GM19438 (cell line): ENCODE measurements at regions not wholly inside any gene's neighbourhood (a gene's known extent, or its start where the extent isn't known, plus 50 kb on each side); places are given as distances from the start of the nearest gene placed in this dataset.

Source experiments
- ATAC-seq: cut with Tn5 transposase; IDR thresholded peaks from one replicate; pipeline ENCODE4 v1.9.1; 2021; ENCODE audit warnings: low read depth; ENCODE audit not compliant: unreplicated experiment

DNA sequence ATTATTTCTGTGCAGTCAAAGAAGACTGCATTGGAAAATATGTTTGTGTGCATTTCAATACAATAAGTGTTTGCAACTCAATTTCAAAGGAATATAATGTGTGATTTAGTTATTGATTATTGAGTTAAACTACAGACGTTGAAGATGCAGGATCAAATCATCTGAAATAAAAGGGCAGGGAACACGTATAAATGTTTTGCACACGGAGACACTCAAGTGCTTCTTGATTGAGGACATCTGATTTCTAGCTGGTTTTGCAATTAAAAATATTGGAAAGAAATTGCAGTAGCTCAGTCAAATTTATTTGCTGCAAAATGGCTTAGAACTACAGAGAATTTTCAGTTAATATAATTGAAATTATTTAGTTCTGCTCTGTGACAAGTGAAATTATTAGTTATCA lies 412.7 kb downstream of the UTRN start:
- no peak for ATAC-seq

DNA sequence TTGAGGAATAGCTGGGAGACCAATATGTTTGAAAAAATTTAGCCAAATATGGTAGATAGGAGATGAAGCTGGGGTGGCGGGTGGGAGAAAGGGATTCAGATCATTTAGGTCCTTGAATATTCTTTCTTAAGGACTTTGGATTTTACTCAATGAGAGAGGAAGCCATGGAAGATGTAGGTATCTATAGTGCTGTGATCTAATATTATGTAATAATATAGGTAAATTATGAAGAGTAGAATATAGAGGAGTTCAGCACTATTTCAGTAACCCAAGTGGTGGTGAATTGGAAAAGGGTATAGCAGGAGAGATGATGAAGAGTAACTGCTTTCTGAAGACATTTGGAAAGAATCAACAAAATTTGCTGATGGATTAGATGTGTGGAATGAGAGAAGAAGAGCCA lies 417.6 kb downstream of the UTRN start:
- no peak for ATAC-seq

DNA sequence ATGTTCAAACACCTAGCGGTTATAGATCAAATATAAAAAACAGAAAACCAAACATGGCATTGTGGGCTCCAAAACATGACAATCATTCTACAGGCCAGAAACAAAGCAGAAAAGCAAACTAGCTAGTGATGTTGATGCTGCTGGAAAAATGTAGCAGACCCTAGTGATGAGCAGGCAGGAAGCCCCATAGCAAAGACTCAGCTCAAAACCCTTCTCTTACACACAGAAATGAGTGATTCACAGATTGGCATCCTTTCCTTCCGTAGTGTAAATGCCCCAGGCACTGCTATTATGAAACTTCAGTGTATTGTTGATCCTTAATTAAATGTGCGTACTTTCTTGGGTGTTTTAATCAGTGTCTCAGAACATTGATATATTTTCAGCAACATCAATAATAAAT lies 425.1 kb downstream of the UTRN start:
- ATAC-seq, result no peak

DNA sequence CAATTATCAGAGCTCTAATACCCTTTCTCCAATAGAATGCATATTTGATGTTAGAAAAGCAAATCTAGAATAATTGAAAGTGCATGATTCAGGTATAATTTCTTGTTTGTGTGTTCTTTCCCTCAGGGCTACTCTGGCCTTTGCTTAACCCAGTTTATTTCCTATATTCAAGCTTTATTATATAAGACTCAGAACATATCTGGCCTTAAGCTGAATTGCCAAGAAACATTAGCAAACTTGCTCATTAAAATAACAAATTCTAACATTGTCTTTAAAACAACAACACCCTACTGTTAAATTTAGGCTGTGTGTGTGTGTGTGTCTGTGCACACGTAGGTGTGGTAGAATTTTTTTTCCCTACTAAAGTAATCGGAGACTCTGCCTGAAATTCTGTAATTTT lies 426.5 kb downstream of the UTRN start:
- no peak for ATAC-seq

DNA sequence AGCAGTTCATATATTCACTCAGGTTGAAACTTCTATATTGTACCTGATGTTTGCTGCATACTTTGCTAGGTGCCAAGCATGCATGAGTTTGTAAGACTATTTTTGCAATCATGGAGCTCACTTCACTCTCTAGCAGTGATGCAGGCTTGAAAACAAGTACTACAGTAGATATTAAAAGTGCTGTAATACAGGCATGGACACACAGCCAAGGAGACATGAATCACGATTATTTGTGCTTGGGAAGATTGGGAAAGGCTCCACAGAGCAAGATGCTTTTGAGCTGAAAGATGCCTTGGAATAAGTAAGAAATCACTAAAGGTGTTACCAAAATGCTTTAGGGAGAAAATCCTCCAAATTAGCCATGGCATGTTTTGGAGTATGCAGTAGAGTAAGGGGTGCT lies 427.4 kb downstream of the UTRN start:
- no peak for ATAC-seq

DNA sequence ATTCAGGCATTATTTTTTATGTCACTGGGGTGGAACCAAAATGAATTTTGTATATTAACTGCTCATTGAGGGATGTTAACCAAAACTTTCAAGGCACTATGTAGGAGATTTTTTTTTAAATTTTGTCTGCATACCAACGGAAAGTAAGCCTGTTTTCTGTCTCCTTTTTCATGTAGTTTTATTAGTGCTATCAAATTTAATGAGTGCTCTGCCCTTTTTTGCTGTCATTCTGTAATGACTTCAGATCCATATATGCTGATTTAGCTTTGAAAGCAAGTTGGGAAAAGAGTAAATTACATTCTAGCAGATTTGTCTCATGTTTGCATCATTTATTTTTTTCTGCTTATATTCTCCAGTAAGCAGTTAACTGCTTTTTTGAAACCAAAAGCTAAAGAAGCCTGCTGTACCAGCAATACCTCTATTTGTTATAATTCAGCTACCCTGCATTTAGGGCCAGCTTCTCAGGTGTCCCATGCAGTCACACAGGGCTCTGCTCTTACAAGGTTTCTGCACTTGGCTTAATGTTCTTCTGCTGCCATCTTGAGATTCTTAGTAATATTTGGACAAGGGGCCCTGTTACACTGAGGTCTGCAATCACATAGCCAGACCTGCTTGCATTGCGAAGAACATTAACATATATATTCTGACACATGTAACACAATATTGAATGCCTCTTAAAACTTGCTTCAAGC lies 429.0 kb downstream of the UTRN start:
- ATAC-seq, result no peak

DNA sequence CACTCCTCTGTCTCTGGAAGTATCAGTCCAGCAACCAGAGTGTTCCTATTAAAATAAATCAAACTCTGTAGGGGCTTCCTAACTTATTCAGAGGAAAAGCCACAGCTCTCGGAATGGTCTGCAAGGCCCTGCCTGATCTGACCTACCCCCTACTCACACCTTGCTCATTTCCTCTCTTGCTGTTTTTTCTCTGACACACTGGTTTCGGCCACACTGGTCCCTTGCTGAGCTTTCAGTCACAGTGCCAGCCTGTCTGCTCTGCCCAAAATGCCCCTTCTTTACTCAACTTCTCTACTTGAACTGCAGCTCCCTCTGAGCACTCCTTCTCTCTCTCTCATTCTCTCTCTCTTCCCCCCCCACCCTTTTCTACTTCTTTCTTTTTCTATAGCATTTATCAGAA lies 430.2 kb downstream of the UTRN start:
- ATAC-seq, result no peak

DNA sequence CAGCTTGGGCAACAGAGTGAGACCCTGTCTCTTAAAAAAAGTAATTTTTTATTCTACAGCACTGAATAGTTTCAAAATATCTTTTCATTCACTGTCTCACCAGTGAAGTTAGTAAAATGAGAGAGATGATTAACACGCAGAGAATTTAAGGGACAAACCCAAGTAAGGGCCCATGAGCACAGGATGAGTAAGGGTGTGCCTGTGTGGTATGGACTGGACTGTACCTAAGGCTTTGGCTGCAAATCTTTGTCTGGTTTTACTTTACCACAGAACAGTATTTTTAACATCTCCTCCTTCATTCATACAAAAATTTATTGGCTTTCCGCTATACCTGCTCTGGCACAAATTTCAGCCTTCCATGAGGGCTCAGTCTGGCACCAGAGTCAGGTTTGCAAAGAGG lies 433.3 kb downstream of the UTRN start:
- ATAC-seq, result no peak

DNA sequence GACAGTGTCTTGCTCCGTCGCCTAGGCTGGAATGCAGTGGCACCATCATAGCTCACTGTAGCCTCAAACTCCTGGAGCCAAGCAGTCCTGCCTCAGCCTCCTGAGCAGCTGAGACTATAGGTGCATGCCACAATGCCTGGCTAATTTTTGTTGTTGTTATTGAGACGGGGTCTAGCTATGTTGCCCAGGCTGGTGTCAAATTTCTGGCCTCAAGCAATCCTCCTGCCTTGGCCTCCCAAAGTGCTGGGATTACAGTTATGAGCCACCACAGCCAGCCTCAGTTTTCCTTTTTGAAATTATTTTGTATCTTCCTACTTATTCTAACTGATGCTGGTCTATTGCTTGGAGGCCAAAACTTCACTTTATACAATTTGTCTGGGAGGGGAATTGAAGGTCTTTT lies 436.1 kb downstream of the UTRN start:
- ATAC-seq, result no peak

DNA sequence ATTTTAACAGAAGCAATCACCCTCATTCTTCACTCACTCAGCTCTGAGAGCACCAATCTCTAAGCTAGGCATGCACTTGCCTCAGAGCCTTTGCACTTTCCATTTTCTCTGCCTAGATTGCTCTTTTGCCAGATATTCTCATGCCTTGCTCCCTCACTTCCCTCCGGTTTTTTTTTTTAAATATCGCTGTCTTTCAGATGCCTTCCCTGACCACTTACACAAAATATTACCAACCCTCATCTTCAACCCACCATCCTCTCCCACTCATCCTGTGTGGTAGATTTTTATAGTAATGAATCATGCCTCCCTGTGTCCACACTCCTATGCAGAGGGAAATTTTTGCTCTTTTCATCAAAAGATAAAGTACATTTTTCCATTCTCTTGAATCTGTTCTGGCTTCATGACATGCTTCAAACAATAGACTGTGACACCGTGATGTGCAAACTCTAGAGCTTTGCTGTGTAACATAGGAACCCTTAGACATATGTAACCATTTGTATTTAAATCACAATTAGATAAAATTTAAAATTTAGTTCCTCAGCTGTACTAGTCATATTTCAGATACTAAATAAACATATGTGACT lies 437.1 kb downstream of the UTRN start:
- no peak for ATAC-seq

DNA sequence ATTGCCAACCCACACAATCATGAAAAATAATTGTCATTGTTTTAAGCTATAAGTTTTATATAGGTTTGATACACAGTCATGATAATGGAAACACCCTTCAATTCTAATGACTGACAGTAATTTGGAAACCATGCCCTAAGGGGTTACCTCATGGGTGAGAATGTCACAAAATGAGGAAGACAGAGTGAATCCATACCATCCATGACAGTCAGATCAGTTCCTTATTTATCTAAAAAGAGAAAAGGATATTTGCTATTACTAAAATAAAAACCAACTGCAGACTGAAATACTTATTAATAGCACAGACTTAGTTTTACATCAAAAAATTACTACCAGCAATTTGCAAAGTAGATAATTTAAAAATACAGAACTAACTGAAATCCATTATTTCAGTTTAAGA lies 437.8 kb downstream of the UTRN start:
- no peak for ATAC-seq

DNA sequence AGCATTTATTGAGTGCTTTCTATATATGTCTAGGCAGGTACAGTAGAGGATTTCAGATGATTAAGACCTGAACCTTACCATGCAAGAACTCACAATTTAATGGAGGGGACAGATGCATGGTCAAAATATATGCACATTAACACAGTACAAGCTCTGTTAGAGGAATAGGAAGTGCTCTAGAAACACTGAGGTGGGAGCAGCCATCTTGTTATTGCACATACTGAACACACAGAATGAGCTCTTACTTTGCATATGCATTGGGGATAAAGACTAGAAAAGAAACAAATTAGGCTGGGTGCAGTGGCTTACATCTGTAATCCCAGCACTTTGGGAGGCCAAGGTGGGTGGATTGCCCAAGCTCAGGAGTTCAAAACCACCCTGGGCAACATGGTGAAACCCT lies 438.3 kb downstream of the UTRN start:
- no peak for ATAC-seq

DNA sequence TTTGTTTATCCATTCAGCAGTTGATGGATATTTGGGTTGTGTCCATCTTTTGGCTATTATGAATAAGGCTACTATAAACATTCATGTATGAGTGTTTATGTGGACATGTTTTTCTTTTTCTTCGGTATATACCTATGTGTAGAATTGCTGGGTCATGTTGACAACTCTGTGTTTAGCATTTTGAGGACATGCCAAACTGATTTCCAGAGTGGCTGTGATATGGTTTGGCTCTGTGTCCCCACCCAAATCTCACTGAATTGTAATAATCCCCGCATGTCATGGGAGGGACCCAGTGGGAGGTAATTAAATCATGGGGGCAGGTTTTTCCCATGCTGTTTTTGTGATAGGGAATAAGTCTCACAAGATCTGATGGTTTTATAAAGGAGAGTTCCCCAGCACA lies 439.7 kb downstream of the UTRN start:
- no peak for ATAC-seq

DNA sequence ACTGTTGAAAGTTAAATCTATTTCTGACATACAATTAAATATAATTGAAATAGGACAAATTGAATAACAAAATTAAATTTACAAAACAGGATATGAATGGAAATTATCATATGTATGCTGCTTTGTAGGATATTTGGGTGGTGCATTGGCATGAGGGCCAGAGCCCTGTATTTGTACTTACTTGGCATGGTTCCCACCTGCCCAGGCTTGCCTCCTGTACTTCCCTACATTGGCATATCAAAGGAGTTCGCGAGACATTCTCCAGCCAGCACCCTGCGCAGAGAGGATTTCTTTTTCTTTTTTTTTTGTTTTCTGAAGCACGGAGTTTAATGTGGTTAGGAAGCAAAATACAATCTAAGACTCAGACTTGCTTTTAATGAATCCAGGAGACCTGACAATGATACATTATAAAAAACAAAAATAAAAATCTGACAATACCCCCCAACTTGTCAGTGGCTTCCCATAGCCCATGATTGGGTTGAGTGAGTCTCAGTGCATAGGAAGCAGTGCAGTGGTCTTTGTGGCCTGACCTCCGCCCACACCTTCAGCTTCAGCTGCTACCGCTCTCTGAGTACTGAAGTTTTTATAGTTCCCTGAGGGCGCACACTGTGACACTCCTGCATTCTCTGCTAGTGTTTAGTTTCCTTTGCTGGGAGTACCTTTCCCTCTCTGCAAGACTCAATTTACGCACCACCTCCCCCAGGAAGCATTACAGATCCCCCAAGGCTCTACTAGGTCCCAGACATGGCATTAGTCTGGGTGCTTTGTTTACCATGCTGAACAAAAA lies 440.8 kb downstream of the UTRN start:
- ATAC-seq, result peak; percentile 59

DNA sequence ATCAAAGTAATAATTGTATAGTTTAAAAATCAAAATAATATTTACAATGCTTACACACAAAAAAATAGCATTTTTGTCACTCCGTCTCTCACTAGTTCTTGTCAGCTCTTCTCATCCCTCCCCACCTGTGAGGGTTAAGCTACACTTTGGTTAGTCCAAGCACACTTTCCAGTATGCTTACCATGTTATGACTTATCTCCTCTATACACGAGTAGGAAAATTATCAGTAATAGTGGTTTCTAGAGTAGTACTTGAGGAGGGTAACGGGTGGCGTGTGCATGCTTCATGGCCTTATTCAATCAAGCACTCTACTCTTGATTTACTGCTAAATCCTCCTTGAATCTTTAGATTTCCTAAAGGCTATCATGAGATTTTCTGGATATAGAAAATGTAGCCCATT lies 443.7 kb downstream of the UTRN start:
- no peak for ATAC-seq

DNA sequence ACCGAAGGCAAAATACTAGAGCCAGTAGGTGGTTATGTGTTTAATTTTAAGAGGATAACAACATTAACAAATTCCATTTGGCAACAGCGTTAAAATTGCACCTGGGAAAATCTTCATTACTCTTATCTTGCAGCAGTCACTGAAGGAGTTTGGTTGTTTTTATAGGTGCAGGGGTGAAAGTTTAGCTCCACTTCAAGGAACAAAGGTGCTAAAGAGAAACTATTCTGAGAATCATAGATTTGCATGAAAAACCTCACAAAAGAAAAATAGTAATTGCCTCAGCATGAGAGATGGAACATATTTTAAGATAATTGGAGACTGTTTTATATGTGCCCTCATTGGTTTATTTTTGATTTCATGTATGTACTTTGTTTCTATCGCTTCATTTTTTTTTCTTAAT lies 444.4 kb downstream of the UTRN start:
- ATAC-seq, result no peak

DNA sequence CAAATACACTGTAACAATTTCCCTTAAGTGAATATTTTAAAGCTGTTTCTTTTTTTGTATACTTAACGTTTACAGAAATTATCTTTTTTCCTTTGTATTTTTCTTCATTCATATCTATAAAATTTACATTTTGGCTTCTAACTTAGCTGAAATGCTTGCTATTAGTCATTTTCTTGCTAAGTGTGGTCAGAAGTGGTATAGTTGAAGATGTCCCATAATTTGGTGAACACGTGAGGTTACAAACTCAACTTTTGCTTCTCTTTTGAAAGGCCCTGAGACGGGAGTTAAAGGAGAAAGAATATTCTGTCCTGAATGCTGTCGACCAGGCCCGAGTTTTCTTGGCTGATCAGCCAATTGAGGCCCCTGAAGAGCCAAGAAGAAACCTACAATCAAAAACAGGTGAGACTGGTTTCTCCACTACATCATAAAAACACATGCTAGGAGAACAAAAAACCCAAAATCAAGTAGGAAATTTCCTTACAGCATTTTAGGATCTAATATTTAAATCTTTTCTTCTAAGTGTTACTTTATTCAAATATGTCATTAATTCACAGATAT lies 445.0 kb downstream of the UTRN start:
- no peak for ATAC-seq

DNA sequence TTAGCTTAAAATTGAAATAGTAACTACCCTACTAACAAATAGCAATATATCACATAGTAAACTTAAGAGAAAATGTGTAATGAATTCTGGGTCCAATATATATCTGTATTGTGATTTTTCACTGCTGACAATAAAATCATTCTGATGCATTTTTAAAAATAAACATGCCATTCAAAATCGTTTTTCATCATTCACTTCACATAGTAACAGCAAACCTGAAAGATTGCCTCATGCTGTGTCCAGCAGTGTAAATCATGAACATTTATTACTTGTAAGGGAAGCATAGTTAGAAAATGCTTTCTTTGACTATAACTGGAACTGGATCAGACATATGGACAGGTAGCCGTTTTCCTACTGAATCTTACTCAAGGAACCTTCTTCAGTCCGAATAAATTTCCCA lies 446.1 kb downstream of the UTRN start:
- ATAC-seq, result no peak

DNA sequence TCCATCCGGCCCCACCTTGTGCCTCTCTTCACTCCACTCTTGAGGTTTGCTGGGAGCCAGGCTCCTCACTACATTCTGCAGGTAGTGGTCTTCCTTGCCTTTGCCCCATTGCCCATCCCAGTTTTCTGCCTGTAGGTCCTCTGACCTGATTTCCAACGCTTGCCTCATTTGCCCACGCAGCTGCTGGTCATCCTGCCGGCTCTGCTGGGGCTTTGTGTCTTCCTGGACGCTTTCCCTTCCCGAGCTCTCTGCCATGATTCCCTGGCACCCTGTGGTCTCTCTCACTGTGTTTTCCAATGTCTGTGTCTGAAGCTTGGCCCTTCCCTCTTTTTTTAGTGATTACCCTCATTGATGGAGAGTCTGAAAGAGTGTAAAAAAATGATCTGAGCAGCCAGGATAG lies 451.6 kb downstream of the UTRN start:
- ATAC-seq, result no peak

DNA sequence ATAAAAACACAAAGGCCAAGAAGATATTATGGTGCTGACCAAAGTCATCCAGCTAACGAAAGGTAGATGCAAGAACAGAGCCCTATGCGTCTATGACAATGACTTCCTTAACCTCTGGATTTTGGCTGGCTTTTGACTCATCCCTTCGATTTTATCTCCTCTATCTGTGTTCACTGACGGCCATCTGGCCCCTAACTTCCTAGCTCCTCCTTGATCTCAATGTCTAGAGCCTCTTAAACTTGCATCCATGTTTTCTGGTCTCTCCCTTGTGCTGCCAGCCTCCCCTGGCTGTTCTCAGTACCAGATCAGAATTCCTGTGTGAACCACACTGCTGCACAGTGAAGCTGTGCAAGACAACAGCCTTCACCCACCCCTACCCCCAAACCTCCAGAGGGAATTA lies 452.9 kb downstream of the UTRN start:
- ATAC-seq, result no peak

DNA sequence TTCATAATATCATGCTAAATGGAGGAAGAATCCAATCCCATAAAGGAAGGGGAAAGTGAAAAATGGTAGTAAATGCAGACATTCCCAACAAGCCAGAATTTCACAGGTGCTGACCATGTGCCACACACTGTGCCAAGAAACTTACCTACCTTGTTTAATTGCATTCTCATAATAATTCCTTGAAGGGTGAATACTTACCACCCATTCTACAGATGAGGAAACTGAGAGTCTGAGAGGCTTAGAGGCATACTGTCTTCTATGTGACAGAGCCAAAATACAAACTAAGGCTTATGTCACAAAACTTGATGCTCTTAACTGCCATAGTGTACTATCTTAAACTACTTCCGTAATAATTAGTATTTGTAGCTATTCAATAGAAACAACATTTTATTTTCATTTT lies 454.7 kb downstream of the UTRN start:
- ATAC-seq, result no peak

DNA sequence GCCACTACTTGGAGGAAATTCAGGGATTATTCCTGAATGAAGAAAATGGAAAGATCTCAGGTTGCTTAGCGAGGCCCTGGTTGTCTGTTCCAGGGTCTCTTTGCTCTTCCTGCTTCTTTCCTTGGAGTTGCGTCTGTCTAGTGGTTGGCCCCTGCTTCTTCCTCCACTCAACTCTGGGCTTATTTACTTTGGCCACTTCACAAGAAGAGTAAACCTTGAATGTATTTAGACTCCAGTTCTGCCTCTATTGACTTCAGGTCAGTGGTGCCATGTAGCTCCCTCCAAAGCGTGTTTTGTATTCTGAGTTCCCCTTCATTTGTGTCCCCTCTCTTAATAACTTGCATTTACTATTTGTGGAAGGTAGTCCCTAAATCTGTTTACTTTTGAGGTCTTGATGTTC lies 456.5 kb downstream of the UTRN start:
- no peak for ATAC-seq
